IMR-90 (cell line): ENCODE measurements at regions not wholly inside any gene's neighbourhood (a gene's known extent, or its start where the extent isn't known, plus 50 kb on each side); places are given as distances from the start of the nearest gene placed in this dataset.

Experiments
- ATAC-seq: fragments of 200-7000 bp; cut with Tn5 transposase; 2 replicates; pipeline ENCODE4 v1.9.1; 2020; ENCODE audit warnings: low read depth, mild to moderate bottlenecking, moderate library complexity
- BruUV-seq: library from RNA; stranded (reverse); fragments of 400-500 nt; replicated peaks from 2 replicates; lab custom pipeline; 2021; lab: Mats Ljungman, UMichigan
- CTCF ChIA-PET: fragments of 300-600 bp; formaldehyde crosslinking; extraction: SDS; loops from one replicate; lab custom pipeline; 2021; ENCODE audit warnings: antibody characterized with exemption; lab: Yijun Ruan, JAX
- POLR2A ChIA-PET: fragments of 300-600 bp; sonication (Branson Sonifier 250); formaldehyde crosslinking; loops from one replicate; lab custom pipeline; 2022; ENCODE audit warnings: antibody characterized with exemption; ENCODE audit not compliant: unreplicated experiment; lab: Charles Lee
- DNase-seq: peaks from one replicate; pipeline ENCODE4 v3.0.0; 2013
- H2AFZ ChIP-seq: replicated peaks from 2 replicates; pipeline ENCODE3; 2013; ENCODE audit warnings: low read length, mild to moderate bottlenecking; ENCODE audit not compliant: poor library complexity
- H2AK5ac ChIP-seq: 2 replicates; pipeline ENCODE4 v1.6.1; 2013; ENCODE audit warnings: low read depth, low read length, inconsistent platforms
- H2AK9ac ChIP-seq: replicated peaks from 2 replicates; pipeline ENCODE3; 2013; ENCODE audit warnings: mild to moderate bottlenecking, low read depth, low read length, moderate library complexity; ENCODE audit not compliant: poor library complexity
- H2BK120ac ChIP-seq: 2 replicates; pipeline ENCODE4 v1.6.1; 2013; ENCODE audit warnings: low read depth, low read length, inconsistent platforms
- H2BK15ac ChIP-seq: 3 replicates; pipeline ENCODE4 v1.6.1; 2013; ENCODE audit warnings: low read depth, low read length, inconsistent platforms
- H2BK20ac ChIP-seq: 2 replicates; pipeline ENCODE4 v1.6.1; 2013; ENCODE audit warnings: low read depth, mild to moderate bottlenecking, inconsistent platforms, low read length, moderate library complexity
- H2BK5ac ChIP-seq: 2 replicates; pipeline ENCODE4 v1.6.1; 2013; ENCODE audit warnings: mild to moderate bottlenecking, low read depth, low read length, inconsistent platforms; ENCODE audit not compliant: poor library complexity, severe bottlenecking
- H3K14ac ChIP-seq: replicated peaks from 2 replicates; pipeline ENCODE4 v1.6.1; 2013; ENCODE audit warnings: low read depth, low read length, inconsistent platforms
- H3K18ac ChIP-seq: 2 replicates; pipeline ENCODE4 v1.6.1; 2013; ENCODE audit warnings: low read depth, low read length, control low read depth
- H3K23ac ChIP-seq: 2 replicates; pipeline ENCODE4 v1.6.1; 2013; ENCODE audit warnings: low read depth, low read length, inconsistent platforms
- H3K27ac ChIP-seq: 2 replicates; pipeline ENCODE4 v1.5.1; 2013; ENCODE audit warnings: mild to moderate bottlenecking, control low read depth, low read length; ENCODE audit not compliant: insufficient read depth
- H3K27me3 ChIP-seq: 2 replicates; pipeline ENCODE4 v1.6.1; 2013; ENCODE audit warnings: low read length; ENCODE audit not compliant: control insufficient read depth, insufficient read depth
- H3K36me3 ChIP-seq: 2 replicates; pipeline ENCODE4 v1.6.1; 2013; ENCODE audit warnings: low read length, mixed read lengths; ENCODE audit not compliant: control insufficient read depth, insufficient read depth
- H3K4ac ChIP-seq: 2 replicates; pipeline ENCODE4 v1.6.1; 2013; ENCODE audit warnings: low read depth, low read length, inconsistent platforms
- H3K4me1 ChIP-seq: 2 replicates; pipeline ENCODE4 v1.6.1; 2013; ENCODE audit warnings: low read length, mixed read lengths; ENCODE audit not compliant: control insufficient read depth, insufficient read depth
- H3K4me2 ChIP-seq: 2 replicates; pipeline ENCODE4 v1.6.1; 2013; ENCODE audit warnings: low read depth, mild to moderate bottlenecking, control low read depth, low read length, moderate library complexity
- H3K4me3 ChIP-seq: 2 replicates; pipeline ENCODE4 v1.5.1; 2013; ENCODE audit warnings: low read depth, mild to moderate bottlenecking, control low read depth, low read length, moderate library complexity; ENCODE audit not compliant: insufficient read depth
- H3K56ac ChIP-seq: 2 replicates; pipeline ENCODE4 v1.6.1; 2013; ENCODE audit warnings: low read length, inconsistent platforms; ENCODE audit not compliant: insufficient read depth; ENCODE audit errors: extremely low read depth
- H3K79me1 ChIP-seq, 2 experiments: 2 replicates each; pipeline ENCODE4 v1.6.1; 2013; ENCODE audit warnings: low read length in 2 of 2, inconsistent platforms in 1 of 2, low read depth in 1 of 2
- H3K9ac ChIP-seq: 2 replicates; pipeline ENCODE4 v1.6.1; 2013; ENCODE audit warnings: low read depth, low read length, control low read depth
- H3K9me1 ChIP-seq: 2 replicates; pipeline ENCODE4 v1.6.1; 2013; ENCODE audit warnings: low read length, inconsistent platforms; ENCODE audit not compliant: insufficient read depth
- H3K9me3 ChIP-seq: 2 replicates; pipeline ENCODE4 v1.6.1; 2013; ENCODE audit warnings: low read length; ENCODE audit not compliant: control insufficient read depth, insufficient read depth
- H4K20me1 ChIP-seq: 2 replicates; pipeline ENCODE4 v1.6.1; 2013; ENCODE audit warnings: low read length, inconsistent platforms; ENCODE audit not compliant: insufficient read depth
- H4K5ac ChIP-seq: 2 replicates; pipeline ENCODE4 v1.6.1; 2013; ENCODE audit warnings: mild to moderate bottlenecking, low read depth, low read length, control low read depth
- H4K8ac ChIP-seq, 2 experiments: 2 replicates each; pipeline ENCODE4 v1.6.1; 2013; ENCODE audit warnings: low read depth in 2 of 2, low read length in 2 of 2, control low read depth in 1 of 2, inconsistent platforms in 1 of 2
- H4K91ac ChIP-seq: 2 replicates; pipeline ENCODE4 v1.6.1; 2013; ENCODE audit warnings: low read depth, low read length, inconsistent platforms; ENCODE audit not compliant: insufficient read depth
- BHLHE40 ChIP-seq: fragments of 150-350 bp; IDR thresholded peaks from 2 replicates; pipeline ENCODE4 v1.6.1; 2016; ENCODE audit warnings: mild to moderate bottlenecking, low read depth, low read length
- CEBPB ChIP-seq: IDR thresholded peaks from 2 replicates; pipeline ENCODE4 v1.6.1; 2012; ENCODE audit warnings: low read depth, low read length, improper control_type of control experiment
- CHD1 ChIP-seq: IDR thresholded peaks from 2 replicates; pipeline ENCODE4 v1.6.1; 2012; ENCODE audit warnings: low read depth, low read length, improper control_type of control experiment
- CTCF ChIP-seq: conservative IDR thresholded peaks from 2 replicates; pipeline ENCODE4 v1.5.1; 2012; ENCODE audit warnings: mild to moderate bottlenecking, low read depth, low read length, improper control_type of control experiment
- ELK1 ChIP-seq: fragments of 150-350 bp; IDR thresholded peaks from 2 replicates; pipeline ENCODE4 v1.6.1; 2016; ENCODE audit warnings: low read depth, mild to moderate bottlenecking, low read length, moderate library complexity, borderline replicate concordance
- MAFK ChIP-seq: IDR thresholded peaks from 2 replicates; pipeline ENCODE4 v1.6.1; 2012; ENCODE audit warnings: low read depth, low read length, improper control_type of control experiment
- NFE2L2 ChIP-seq: fragments of 150-350 bp; IDR thresholded peaks from 2 replicates; pipeline ENCODE4 v1.6.1; 2016; ENCODE audit warnings: low read depth, mild to moderate bottlenecking, low read length
- POLR2A ChIP-seq: IDR thresholded peaks from 2 replicates; pipeline ENCODE4 v1.6.1; 2012; ENCODE audit warnings: mild to moderate bottlenecking, low read depth, low read length
- RFX5 ChIP-seq: IDR thresholded peaks from 2 replicates; pipeline ENCODE4 v1.8.0; 2012; ENCODE audit warnings: low read depth, mild to moderate bottlenecking, low read length, moderate library complexity
- SMC3 ChIP-seq: fragments of 150-350 bp; IDR thresholded peaks from 2 replicates; pipeline ENCODE4 v1.6.1; 2016; ENCODE audit warnings: low read depth, mild to moderate bottlenecking, antibody characterized with exemption, low read length, moderate library complexity
- WGBS, 2 experiments: methylation state at CpG; one replicate each; pipeline versions ENCODE4 v1.1.5 to v1.1.7; 2013; ENCODE audit warnings: missing lambda C conversion rate in 2 of 2; ENCODE audit not compliant: insufficient read length in 1 of 2; ENCODE audit errors: extremely low coverage in 2 of 2; 5-methylcytosine and 5-hydroxymethylcytosine counted together
- dilution Hi-C: fragments of 300-500 bp; cut with HindIII; formaldehyde crosslinking; loops from one replicate; pipeline ENCODE4 v1.14.3; 2018; ENCODE audit warnings: low sequenced_read_pairs; ENCODE audit not compliant: unreplicated experiment
- in situ Hi-C: fragments of 300-500 bp; cut with MboI; formaldehyde crosslinking; loops from 3 replicates; pipeline ENCODE4 v1.14.3; 2019; ENCODE audit warnings: low sequenced_read_pairs, inconsistent platforms, mixed read lengths
- intact Hi-C: fragments of 100-400 bp; cut with micrococcal nuclease; formaldehyde crosslinking; loops from 2 replicates; pipeline ENCODE4 v1.10.0; 2022

GRCh38 chr10:83459124-83459523, 680.2 kb upstream of the GHITM start:
- no peak overlapping the region for H3K23ac ChIP-seq
- H3K9ac ChIP-seq, result no peak overlapping the region
- BruUV-seq, result no TSS peak
- H2AK9ac ChIP-seq, result no peak overlapping the region
- H3K27me3 ChIP-seq, result no peaks in the 10 kb centered on the region
- no peak for ATAC-seq
- H3K4me2 ChIP-seq, result no peak overlapping the region
- ChIA-PET POLR2A (no interaction called here), CTCF (no interaction called here)
- no peak overlapping the region for H3K14ac ChIP-seq
- no peak overlapping the region for H2AFZ ChIP-seq
- H3K79me1 ChIP-seq, result no peaks in the 10 kb centered on the region
- no peak overlapping the region for H4K91ac ChIP-seq
- in situ Hi-C loops, result no loop called here
- no peak overlapping the region for H2BK20ac ChIP-seq
- H3K18ac ChIP-seq, result no peak overlapping the region
- H2AK5ac ChIP-seq, result no peak overlapping the region
- H3K4me3 ChIP-seq, result no peak overlapping the region
- no peaks in the 10 kb centered on the region for H4K20me1 ChIP-seq
- no peak overlapping the region for H3K27ac ChIP-seq
- no peak overlapping the region for H2BK120ac ChIP-seq
- H3K56ac ChIP-seq, result no peak overlapping the region
- 83% methylated on average over 3 of the region's 7 CpGs; no CpG with 5 or more reads in 1 of the 2 experiments for WGBS, 2 experiments
- H3K36me3 ChIP-seq, result no peaks in the 10 kb centered on the region
- dilution Hi-C loops, result no loop called here
- H4K5ac ChIP-seq, result no peak overlapping the region
- peaks cover 13% of the 10 kb centered on the region for H3K9me3 ChIP-seq
- H2BK15ac ChIP-seq, result no peak overlapping the region
- no peak overlapping the region for H4K8ac ChIP-seq
- H3K4ac ChIP-seq, result no peak overlapping the region
- intact Hi-C loops, result no loop called here
- TF ChIP-seq ELK1 (no peak), CEBPB (no peak), BHLHE40 (no peak), CHD1 (no peak), POLR2A (no peak), RFX5 (no peak), NFE2L2 (no peak), SMC3 (no peak), CTCF (no peak), MAFK (no peak)
- no peaks in the 10 kb centered on the region for H3K4me1 ChIP-seq
- no peaks in the 10 kb centered on the region for H3K9me1 ChIP-seq
- no peak for DNase-seq
- H2BK5ac ChIP-seq, result no peak overlapping the region
